Activated T-cell treated with anti-CD3 and anti-CD28 coated beads for 24 hours (primary cell): ENCODE measurements at regions not wholly inside any gene's neighbourhood (a gene's known extent, or its start where the extent isn't known, plus 50 kb on each side); places are given as distances from the start of the nearest gene placed in this dataset.

ENCODE experiments used
- DNase-seq: peaks from one replicate; pipeline ENCODE4 v3.0.0-alpha.2; 2020; ENCODE audit warnings: low read depth

DNA sequence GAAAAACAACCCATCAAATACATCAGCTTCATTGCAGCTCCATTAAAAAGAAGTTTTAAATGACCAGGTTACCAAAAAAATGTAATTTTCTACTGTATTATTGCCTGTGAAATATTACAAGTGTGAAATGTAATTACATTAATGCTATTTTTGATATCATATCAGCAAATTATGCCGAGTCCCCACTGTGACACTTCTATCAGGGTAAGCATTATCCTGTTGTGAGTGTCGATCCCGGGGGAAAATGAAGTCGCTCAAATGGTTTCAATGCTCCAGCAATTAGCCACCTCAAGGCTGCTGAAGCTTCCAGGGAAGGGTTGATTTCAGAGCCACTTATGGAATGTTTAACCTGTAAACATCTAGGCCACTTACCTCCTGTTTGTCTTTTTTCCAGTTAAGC lies 70.4 kb downstream of the RCN1 start:
- DNase-seq: no peak

DNA sequence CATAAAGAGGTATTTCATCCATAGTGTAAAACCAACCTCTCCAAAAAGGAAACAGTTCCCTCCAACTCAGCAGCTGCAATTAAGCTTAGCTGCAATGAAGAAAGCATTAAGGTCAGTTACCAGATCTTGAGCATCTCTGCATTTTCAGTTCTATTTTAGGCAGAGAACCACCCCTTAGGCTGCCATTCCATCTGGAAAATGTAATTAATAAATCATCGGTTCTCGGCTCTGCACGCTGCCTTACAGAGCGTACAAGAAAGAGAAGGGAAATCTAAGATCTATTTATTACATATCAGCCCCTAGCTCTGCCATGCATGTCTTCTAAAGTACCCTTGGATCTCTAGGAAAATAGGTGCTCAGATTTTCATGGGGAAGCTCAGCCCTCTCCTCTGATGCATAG lies 71.5 kb downstream of the RCN1 start:
- no peak for DNase-seq

DNA sequence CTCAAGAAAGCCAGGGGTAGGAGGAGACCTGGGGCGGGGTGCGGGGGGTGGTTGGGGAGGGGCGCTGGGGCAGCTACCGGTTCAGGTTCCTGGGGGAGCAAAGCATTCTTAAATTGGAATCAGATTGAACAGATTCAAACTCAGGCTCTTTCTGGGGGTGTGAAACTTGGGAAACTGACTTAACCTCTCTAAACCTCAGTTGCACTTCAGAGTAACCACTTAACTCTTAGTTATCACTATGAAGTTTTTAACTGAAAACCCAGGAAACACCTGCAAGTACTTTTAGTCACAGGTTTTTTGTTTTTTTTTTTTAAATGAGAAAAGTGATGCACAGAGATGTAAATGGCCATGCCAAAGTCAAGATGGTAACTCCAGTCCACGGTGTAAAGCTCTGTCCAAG lies 72.0 kb downstream of the RCN1 start:
- DNase-seq: no peak

DNA sequence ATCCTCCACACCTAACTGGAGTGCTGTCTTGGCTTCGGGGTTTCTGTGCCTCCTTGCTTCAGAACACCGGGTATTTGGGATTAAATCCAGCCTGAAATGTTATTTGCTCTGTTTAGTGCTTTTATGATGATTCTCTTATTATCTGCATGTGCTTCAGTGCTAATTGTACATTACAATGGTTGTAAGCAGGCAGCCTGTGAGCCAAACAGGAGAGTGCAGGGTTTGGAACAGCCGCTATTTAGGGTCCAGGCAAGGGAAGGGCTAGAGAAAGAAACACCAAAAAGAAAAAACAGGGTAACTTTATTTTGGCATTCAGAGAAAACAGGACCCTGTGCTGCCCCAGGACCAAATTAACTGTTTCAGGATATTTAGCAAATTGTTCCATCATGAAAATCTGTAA lies 72.7 kb downstream of the RCN1 start:
- DNase-seq: no peak

DNA sequence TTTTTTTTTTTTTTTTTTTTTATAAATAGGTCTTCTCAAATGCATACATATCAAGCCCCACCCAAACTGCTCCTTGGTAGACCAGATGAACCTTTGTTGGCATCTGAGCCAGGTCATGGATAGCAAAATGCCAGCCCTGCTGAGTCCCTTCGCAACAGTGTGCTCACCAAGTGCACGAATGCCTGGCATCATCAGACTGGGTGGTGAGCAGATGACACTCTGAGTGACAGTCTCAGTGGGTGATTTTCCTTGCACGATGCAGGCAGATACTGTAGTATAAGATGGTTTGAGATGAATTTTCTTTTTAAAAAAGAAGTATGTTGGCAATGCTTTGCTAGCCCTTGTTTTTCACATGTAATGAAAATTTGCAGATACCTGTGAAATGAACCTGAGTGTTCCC lies 74.0 kb downstream of the RCN1 start:
- DNase-seq: no peak

DNA sequence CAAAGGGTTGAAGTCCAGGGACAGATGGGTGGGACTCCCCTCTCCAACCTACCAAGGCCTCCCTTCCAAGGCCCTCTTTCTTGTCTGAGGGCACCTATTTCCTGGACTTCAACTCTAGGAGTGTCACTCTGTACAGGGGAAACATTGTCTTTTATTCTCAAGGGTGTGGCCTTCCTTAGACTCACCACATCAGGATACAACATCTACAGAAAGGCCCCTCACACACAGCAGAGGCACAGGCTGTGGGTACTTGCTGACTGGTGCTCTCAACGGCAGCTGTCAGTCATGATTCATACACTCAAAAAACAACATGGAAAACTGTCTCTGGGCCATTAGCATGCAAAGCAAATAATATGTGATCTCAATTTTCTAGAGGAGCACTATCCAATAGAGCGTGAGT lies 78.0 kb downstream of the RCN1 start:
- no peak for DNase-seq

DNA sequence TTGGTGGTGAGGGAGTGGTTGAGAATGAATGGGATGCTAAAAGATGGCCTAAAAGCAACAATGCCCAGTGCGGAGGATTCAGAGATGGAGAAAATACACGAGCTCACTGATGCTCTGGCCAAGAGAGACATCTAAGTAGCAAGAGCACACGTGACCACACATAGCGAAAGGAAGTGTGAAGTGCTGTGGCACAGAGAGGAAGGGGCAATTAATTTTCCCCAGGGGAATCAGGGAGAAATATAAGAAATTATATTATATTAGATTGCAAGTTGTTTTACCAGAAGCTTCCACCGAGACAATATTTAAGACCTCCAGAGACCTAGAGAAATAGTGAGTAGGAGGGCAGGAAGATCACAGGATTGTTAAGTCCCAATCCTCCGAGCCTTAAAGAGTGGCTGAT lies 80.6 kb downstream of the RCN1 start:
- no peak for DNase-seq

DNA sequence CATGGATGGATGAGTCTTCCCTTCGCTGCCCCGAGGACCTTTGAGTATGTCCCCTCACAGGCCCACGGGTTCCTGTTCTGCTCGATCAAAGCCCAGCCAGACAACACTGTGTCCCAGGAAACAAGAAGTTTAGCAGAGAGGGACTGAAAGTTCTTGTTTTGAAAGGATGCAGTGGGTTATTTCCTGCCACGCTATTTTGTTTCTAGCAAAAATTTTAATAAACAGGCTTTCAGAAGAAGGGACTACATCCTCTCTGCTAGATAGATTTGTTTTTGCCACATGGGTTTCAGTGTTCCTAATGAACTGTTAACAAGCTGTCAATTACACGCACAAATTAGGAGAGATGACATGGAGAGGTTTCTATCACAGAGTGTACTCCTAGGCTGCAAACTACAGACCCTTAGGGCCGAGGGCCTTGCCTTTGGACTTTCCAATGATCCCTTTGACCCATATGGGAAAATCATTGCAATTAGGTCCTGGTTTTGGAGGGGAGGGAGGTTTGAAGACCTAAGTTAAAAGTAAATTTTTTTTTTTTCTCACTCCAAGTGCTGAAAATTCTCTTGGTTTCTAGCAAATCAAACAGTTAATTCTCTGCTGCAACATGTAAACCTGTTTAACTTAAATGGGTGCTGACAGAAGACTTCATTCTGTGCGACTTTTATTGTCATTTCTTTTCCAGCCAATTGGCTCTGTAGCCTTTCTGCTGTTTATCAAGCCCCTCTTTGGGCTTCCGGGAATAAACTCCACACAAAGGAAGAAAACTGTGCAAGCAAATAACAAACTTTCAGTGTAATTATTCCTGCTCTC lies 81.4 kb downstream of the RCN1 start:
- DNase-seq: no peak

DNA sequence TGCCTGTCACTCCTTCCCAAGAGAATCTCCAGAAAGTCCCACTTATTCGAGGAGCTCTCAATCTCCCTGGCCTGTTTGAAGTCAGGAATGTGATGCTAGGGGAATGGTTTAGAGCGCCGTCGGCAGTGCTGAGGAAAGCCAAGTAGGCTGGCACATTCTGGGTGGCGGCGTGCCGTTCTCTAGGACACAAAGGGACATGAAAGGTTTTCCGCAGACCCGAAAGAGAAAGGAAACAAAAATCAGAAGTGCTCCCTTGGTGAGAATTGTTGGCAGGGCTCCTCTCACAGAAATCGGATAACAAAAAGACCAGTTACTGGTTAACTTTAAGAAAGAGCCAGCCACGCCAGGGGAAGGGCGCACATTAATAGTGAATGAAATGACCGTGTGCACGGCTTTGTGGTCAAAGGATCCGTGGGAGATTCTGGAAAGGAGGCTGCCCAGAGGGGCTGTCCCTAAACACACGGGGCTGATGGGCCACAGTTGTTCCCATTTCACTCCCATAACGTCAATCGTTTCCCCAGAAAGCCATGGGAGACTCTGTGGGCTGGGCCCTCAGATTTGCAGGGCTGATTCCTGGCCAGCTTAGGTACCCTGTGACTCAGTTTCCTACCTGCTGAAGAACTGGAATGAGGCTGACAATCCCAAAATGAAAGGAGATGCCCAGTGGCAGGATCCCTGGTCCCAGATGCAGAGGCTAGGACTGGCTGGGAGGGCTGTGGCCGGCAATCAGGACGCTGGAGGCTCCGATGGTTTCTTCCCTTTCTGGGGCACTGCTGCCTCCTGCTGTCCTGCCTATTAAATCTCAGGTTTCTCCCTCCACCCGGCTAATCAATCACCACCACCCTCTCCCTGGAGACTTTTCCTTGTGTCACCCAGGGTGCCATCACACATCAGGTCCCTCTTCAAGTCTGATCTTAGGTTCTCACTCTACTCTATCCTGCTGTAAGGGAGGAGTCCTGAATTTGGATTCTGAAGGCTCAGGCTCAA lies 82.3 kb downstream of the RCN1 start:
- no peak for DNase-seq

DNA sequence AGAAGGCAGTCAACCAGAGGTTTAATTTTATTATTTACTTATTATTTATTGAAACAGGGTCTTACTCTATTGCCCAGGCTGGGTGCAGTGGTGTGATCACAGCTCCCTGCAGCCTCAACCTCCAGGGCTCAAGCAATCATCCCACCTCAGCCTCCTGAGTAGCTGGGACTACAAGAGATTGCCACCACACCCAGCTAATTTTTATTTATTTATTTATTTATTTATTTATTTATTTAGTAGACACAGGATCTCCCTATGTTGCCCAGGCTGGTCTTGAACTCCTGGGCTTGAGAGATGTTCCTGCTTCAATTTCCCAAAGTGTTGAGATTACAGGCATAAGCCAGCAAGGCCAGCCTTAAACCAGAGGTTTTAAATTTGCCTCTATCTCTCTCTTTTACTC lies 83.1 kb downstream of the RCN1 start:
- no peak for DNase-seq

DNA sequence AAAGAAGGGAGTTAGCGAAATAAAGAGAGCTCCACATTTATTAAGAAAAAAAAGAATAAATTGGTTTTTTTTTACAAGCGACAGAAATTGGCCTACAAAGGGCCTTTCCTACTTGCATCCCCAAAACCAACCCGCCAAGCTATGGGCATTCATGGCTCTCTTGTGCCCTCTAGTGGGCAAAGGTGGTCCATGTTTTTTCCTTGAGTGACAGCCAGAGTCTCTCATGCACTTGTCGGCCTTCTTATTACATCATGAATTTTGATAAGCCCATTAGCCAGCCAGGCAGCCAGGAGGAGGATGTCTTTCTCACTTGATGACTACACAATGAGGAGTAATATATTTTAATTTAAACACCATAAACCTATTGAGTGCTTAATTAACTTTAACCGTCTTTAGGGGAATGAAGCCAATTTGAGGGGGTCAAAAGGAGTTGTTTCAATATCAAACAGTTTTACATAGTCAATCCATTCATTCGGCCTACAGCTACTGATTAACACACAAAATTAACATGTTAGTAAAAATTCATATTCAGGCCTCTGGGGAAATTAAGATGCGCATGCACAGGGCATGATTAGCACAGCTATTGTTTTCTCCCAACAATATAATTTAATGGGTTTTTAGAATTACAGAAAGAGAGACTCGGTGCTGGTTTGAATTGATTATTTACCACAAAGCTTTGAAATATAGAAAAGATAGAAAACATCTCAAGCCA lies 85.5 kb downstream of the RCN1 start:
- DNase-seq: peak; percentile 80

DNA sequence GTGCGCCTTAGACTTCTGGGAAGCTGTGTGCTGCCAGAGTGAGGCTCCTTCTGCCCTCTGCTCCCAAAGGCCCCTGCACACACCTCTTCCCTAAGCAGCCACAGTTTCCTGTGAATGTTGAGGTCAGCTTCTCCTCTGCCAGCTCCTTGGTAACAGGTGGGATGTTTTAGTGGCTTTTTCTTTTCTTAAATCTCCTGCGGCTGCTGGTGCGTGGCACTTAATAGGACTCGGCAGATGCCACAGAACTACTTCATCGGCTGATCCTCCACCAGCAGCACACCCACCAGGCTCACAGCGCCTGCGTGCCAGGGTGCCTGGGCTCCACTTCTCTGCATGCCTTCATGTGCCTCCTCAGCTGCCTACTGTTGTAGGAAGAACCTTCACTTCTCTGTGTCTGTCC lies 87.8 kb downstream of the RCN1 start:
- no peak for DNase-seq

DNA sequence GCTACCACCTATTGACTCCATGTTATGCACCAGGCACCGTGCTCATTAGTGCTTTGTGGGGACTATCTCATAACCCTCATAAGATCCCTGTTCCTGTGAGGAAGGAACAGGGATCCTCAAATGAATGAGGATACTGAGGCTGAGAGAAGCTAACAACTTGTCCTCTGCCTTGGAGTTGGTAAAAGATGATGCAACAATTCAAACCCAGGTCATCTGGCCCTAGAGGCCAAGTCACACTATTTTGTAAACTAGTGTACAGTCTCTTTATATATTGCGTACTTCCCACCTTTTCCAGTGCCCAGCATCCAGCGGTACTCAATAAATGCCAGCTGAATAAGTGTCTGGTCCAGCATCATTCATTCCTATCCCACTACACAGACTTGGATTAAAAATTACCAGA lies 92.6 kb downstream of the RCN1 start:
- no peak for DNase-seq

DNA sequence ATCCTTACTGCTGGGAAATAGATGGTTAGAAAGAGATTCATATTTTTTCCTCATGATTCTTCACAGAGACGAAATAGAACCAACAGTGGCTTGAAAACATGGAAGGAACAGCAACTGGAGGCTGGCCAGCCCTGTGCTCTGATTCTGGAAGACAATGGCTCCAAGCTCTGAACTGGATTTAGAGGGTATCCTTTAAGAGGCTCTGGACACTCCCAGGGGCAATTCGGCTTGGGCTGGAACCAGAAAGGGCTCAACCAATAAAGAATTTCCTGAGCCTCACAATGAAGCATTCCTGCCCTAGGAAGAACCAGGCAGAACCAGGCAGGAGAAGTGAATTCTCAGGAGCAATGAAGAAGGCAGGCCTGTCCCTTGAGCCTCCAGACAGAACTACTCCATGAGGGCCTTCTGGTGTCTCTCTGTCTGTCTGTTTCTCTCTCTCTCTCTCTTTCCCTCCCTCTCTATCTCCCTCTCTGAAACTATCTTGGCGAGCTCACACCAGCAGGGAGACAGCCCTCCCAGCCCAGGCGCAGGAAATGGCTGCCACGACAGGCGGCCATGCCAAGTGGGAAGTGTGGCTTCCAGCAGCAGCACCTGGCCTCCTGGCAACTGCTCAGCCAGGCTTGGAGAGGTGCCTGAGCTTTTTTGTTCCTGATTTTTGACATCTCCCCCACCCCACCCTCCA lies 93.3 kb downstream of the RCN1 start:
- no peak for DNase-seq

DNA sequence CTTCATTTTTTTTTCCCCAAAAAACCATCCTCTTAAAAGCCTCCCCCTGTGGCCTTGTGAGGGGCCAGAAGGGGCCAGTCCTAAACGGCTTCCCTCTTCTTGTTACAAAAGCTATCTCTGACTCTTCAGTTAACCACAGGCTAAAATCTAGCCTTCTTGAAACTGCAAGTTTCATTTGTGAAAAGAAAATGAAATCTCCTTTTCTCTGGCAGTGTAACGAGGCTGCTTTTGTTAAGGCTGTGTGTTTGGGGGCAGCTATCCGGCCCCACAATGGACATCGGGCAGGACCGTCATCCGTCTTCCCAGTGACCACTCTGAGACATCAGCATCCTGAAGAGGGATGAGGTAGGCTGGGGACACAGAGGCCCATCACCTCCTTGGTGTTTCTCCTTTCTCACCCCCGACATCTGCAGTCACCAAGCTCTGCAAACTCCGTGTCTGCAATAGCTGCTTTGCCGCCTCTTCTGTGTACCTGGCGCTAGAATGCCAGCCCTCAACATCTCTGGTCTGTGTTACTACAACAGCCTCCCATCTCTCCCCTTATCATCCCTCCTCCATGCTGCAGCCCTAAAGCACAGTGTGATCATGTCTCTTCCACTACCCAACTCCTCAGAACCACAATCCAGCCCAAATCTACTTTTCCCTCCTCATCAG lies 94.0 kb downstream of the RCN1 start:
- no peak for DNase-seq

DNA sequence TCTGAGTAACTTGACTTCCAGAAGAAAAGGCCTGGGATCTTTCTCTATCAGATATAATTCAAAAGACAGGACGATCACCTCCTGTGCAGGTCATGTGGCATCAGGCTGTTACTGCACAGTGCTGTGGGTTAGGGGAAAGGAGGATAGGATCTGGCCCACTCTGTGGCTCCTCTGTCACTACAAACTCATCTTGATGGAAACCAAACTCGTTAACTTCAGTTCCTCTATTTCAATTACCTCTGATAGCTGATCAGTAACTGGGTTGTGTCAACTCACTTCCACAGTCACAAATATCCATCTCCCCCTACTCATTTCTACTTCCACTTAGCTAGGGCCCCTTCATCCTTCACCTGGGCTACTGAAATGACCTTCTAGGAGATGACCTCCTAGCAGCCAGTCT lies 95.2 kb downstream of the RCN1 start:
- no peak for DNase-seq

DNA sequence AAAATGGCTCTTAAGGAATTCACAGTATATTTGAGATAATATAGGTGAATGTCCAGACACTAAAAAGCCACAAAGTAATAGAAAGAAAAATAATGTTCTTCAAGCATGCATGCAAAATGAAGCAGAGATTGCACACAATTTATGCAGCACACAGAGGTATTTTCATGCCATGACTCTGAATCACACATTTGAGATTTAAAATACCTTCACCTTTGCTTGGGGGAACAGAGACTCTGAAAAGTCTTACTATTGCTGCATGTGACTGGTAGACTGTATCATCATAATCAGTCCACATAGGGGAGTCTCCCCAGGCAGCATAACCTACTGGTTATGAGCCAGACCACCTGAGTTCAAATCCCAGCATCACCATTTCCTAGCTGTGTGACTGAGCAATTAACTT lies 96.2 kb downstream of the RCN1 start:
- no peak for DNase-seq

DNA sequence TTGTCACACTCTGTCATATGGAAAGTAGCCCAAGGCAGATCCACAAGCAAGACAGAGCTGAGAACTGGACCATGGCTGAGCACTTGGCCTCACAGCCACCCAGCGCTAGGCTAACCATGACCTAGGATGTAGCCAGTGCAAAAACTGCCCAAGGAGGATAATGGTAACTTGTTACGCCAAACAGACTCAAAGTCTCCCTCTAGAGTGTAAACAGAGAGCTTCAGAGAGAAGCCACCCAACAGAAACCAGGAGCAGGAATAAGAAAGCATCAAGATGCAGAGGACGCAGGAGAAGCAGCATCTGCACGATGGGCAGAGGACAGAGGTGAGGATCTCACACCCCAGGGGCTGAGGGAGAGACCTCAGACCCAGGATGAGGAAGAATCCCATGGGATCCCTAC lies 97.9 kb downstream of the RCN1 start:
- DNase-seq: no peak

DNA sequence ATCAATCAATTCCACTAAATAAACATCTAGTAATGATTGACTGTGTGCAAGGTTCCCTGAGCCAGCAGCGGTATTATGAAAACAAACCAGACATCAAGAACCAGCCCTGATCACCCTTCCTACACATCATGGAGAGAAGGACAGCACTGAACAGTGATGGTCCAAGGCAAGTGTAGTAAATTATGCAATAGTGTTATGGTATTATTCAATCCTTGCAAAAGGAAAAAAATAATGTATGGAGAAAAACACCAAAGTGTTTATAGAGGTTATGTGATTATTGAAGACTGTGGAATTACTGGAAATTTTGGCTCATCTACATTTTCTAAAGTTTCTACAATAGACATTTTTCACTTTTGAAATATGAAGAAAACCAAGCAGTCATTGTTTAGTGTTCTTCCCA lies 105.3 kb downstream of the RCN1 start:
- no peak for DNase-seq

DNA sequence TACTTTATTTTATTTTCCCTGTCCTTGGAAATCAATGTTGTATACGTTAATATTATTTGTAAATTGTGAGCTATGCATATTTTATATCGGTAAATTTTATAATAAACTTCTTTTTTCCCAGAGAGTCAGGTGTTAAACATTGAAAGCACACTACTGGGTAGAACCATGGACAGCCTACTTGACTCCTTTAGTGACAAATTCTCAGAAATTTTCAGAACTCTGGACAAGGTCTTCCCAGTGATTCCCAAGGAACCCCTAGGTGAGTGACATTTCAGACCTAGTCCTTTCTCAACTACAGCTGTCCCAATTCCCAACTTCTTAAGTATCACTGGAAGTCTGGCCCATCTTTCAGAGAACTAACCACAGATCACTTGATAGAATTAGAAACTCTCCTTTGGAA lies 107.2 kb downstream of the RCN1 start:
- no peak for DNase-seq

DNA sequence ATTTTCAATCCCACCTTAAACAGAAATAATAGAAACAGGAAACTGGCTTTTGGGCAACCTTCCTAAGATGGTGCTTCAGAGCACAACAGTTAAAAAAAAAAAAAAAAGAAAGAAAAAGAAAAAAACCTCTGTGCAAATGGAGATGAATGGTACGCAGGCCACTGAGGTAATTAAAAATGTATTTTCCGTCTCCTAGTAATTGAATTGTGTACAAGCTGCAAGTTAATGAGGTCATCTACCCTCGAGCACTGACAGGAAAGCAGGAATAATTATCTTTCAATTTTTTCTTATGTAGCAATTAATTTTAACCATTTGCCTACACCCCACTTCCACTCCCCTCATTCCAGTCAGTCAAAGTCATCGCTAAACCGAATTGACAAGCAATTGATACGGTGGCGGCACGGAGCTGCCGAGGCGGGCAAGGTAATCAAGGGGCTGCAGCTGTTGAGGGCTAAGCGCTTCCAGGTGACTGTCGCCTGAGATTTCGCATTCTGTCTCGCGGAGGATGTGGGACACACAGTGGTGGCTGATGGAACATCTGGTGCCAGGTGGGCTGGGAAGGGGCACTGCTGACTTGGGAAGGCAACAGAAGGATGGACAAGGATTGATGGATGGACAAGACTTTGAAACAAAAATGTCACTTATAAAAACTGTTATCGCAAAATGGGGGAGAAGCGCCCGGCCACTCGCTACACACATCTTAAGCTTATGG lies 109.4 kb downstream of the RCN1 start:
- DNase-seq: no peak
